ENCODE measurements at regions not wholly inside any gene's neighbourhood (a gene's known extent, or its start where the extent isn't known, plus 50 kb on each side); places are given as distances from the start of the nearest gene placed in this dataset.

DNA sequence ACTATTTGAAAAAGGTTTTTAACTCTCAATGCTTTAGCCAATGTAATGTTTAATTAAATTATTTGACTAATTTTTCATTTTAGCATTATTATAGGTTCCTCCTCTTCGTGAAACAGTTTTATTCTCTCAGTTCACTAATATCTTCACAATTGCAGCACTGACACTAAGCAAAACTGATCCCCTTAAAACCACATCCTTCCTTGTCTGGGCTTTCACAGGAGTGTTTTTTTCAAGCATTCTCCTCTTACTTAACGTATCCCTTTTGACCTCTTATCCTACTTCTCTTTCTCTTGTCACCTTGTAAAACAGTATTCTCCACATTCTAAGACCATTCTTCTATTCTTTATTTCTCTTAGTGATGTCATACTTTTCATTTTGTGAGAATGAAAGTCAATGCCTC is 112.8 kb downstream of the DSC3 start:
- TF ChIP-seq, protein P1, sequence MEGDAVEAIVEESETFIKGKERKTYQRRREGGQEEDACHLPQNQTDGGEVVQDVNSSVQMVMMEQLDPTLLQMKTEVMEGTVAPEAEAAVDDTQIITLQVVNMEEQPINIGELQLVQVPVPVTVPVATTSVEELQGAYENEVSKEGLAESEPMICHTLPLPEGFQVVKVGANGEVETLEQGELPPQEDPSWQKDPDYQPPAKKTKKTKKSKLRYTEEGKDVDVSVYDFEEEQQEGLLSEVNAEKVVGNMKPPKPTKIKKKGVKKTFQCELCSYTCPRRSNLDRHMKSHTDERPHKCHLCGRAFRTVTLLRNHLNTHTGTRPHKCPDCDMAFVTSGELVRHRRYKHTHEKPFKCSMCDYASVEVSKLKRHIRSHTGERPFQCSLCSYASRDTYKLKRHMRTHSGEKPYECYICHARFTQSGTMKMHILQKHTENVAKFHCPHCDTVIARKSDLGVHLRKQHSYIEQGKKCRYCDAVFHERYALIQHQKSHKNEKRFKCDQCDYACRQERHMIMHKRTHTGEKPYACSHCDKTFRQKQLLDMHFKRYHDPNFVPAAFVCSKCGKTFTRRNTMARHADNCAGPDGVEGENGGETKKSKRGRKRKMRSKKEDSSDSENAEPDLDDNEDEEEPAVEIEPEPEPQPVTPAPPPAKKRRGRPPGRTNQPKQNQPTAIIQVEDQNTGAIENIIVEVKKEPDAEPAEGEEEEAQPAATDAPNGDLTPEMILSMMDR (IDR thresholded peaks at IDR 0.05) = no peak
- H3K4me3 ChIP-seq = no peak overlapping the region
- no peak for DNase-seq (ENCODE audit: low spot score)
- no peak overlapping the region for H3K27ac ChIP-seq

DNA sequence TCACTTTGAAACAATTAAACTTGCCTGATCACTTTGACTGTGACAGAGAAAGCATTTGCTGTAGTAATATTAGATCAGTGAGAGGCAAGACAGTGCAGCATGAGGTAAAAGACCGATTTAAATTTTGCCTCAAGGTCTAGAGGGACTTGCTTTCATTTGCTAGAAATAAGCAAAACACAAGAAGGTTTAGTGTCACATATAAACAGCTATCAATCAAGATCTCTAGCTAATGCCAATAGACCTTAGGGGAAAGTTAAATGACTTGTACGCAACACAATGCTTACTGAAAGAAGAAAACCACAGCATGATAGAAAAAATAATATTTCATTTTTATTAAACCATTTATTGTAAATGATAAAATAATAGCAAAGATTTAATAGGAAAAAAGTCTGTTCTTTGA is 113.5 kb downstream of the DSC3 start:
- Histone ChIP-seq H3K27ac (no peak overlapping the region), H3K4me3 (no peak overlapping the region)
- DNase-seq (ENCODE audit: low spot score) = no peak
- TF ChIP-seq, protein P1 (IDR thresholded peaks at IDR 0.05) = no peak

DNA sequence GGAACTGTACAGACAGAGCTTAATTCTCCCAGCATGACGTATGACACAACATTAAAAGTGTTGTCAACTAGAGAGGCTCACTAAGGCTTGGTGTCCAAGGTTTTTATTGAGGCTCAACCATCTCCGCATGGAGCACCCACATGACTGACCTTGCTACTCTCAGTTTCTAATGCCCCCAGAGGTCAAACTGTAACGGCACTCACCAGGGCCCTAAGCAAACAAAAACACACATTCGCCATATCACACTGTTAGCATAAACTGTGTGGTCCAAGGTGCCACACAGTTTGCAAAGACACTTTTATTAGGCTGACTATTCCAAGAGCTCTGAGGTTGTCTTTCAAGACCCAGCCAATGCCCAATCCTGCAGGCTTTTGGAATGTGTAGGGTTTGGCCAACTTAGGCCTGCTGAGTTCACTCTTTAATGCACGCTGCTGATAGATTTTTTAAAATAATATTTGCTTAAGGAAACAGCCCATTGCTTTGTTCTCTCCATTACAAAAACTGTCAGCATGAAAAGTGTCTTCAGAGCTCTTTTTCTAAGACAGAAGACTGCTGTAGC is 114.9 kb downstream of the DSC3 start:
- H3K27ac ChIP-seq = no peak overlapping the region
- TF ChIP-seq, protein P1 (IDR thresholded peaks at IDR 0.05) = no peak
- no peak for DNase-seq (ENCODE audit: low spot score)
- H3K4me3 ChIP-seq = no peak overlapping the region

DNA sequence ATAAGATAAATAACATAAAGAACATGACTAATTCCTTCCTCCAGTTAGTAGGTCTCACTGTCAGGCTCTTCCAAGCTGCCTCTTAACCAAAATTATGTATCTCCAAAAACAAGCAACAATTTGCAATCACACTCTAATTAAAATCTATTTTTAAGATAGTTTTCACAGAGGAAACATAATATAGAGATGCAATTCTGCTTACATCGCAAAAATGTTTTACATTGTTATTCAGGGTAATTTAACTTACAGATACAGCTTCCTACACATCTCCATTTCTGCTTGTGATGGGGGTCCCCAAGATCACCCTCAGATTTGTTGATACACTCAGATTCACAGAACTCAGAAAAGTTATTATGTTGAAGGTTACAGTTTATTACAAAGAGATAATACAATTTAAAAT is 115.5 kb downstream of the DSC3 start:
- TF ChIP-seq, protein P1 (IDR thresholded peaks at IDR 0.05) = no peak
- DNase-seq (ENCODE audit: low spot score) = no peak
- H3K27ac ChIP-seq = no peak overlapping the region
- H3K4me3 ChIP-seq = no peak overlapping the region

DNA sequence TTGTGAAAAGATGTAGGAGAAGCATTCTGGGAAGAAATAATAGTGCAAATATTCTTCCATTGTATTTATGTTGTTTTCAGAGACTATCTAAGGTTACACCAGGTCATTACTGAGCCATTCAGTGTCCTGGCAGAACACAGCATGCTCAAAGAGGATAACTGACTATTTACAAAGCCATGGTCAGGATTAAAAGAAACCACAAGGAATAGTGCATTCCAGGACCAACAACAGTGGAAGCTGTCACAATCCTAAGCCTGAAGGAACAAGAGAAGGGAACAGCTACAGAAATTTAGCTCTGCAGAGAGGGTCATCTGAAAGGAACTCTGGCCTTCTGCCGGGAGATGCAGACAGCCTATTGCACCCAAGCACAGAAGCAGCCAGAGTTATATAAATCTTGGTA is 116.7 kb downstream of the DSC3 start:
- Histone ChIP-seq H3K4me3 (no peak overlapping the region), H3K27ac (no peak overlapping the region)
- DNase-seq (ENCODE audit: low spot score) = no peak
- TF ChIP-seq, protein P1 (IDR thresholded peaks at IDR 0.05) = no peak

DNA sequence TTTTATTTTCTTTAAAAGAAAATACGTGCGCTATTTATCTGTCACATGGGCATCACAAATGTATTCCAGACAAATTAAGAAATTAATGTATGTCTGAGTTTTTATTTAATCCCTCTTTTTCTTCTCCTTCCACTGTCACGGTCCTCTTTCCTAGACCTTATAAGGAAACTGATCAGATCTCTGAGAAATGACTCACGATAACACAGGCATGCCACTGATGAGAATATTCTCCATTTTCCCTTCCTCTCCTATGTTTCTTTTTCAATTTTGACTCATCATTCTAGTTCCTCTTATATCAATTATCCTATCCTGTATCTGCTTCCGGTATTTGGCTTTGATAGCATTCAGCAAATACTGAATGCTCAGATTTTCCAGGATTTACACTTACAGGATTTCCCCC is 121.8 kb downstream of the DSC3 start:
- no peak overlapping the region for H3K4me3 ChIP-seq
- H3K27ac ChIP-seq = no peak overlapping the region
- no peak for DNase-seq (ENCODE audit: low spot score)
- TF ChIP-seq, protein P1 (IDR thresholded peaks at IDR 0.05) = no peak

DNA sequence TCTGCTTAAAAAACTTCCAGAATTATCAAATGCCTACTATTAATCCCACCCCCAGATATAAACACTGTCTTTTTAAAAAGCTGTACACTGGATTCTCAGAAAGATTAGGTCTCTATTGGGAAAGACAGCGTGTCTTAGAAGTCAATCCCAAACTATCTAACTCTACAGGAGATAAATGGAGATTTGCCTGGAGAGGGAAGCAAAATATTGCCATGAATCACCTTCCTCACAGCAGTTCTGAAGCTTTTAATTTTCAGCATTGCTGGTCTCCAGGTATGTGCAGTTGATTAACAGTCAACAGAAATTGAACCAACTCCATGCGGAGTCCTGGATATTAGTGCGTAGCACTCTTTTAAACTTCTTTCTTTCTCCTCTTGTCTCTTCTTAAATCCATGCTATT is 122.2 kb downstream of the DSC3 start:
- DNase-seq (ENCODE audit: low spot score) = no peak
- TF ChIP-seq, protein P1 (IDR thresholded peaks at IDR 0.05) = no peak
- no peak overlapping the region for H3K4me3 ChIP-seq
- H3K27ac ChIP-seq = no peak overlapping the region
